Stomach (tissue), 4 donors: ENCODE measurements at regions not wholly inside any gene's neighbourhood (a gene's known extent, or its start where the extent isn't known, plus 50 kb on each side); places are given as distances from the start of the nearest gene placed in this dataset.

ENCODE experiments used
- CTCF ChIP-seq, 7 experiments: fragments of 450-650 bp in 4 of 7; fragments of 200-600 bp in 3 of 7; sonication (generic) in 3 of 7; IDR thresholded peaks; one replicate each; pipeline ENCODE4 v1.5.1; 2016 to 2019; ENCODE audit warnings: antibody characterized with exemption in 7 of 7, control low read depth in 2 of 7, mild to moderate bottlenecking in 1 of 7
- POLR2A ChIP-seq, 4 donors: fragments of 450-650 bp; IDR thresholded peaks; one replicate each; pipeline ENCODE4 v1.6.1; 2016; ENCODE audit warnings: antibody characterized with exemption in 4 of 4, control low read depth in 2 of 4, mild to moderate bottlenecking in 1 of 4, moderate library complexity in 1 of 4

GRCh38 chr12:102728506-102729242 is 188.4 kb downstream of the PAH start:
- TF ChIP-seq POLR2A (IDR thresholded peaks at IDR 0.05) = no peak
- no peak for TF ChIP-seq CTCF (IDR thresholded peaks at IDR 0.05)
